ENCODE measurements at regions not wholly inside any gene's neighbourhood (a gene's known extent, or its start where the extent isn't known, plus 50 kb on each side); places are given as distances from the start of the nearest gene placed in this dataset.
"Not testable (repeated sequence)": the region's sequence is repeated elsewhere in the genome, so short reads cannot be mapped to it uniquely, and the experiment has no call there.

GRCh38 chr4:63211776-63212479 is 1197.3 kb downstream of the TECRL start:
- no peak for TF ChIP-seq EZH2phosphoT487 (IDR thresholded peaks at IDR 0.05; ENCODE audit: borderline replicate concordance, low read length)
- TF ChIP-seq CTCF (IDR thresholded peaks at IDR 0.05; ENCODE audit: low read depth, low read length, poor library complexity, severe bottlenecking): no peak
- Histone ChIP-seq H3K27ac (ENCODE audit: low read depth, low read length) (no peak overlapping the region), H3K36me3 (ENCODE audit: control insufficient read depth, low read length) (no peaks in the 10 kb centered on the region), H3K9me2 (replicated peaks; ENCODE audit: control insufficient read depth, low read length) (no peaks in the 10 kb centered on the region), H3K9me3 (ENCODE audit: control insufficient read depth, insufficient read depth, low read length) (peaks cover 4% of the 10 kb centered on the region; the same call in 1 of the 2 replicates), H3K4me3 (ENCODE audit: low read length) (no peak overlapping the region), H3K27me3 (ENCODE audit: control insufficient read depth, low read length) (no peaks in the 10 kb centered on the region), H3F3A (ENCODE audit: control insufficient read depth, insufficient read depth) (no peaks in the 10 kb centered on the region), H3K79me2 (ENCODE audit: control insufficient read depth, low read length) (no peaks in the 10 kb centered on the region), H3K4me2 (ENCODE audit: low read length) (no peak overlapping the region), H4K20me1 (ENCODE audit: control insufficient read depth, insufficient read depth, low read depth, low read length) (no peaks in the 10 kb centered on the region), H3K4me1 (ENCODE audit: control insufficient read depth, low read length) (no peaks in the 10 kb centered on the region)

- Histone ChIP-seq H3K36me3 (ENCODE audit: control insufficient read depth, low read length) (no peaks in the 10 kb centered on the region), H3K79me2 (ENCODE audit: control insufficient read depth, low read length) (no peaks in the 10 kb centered on the region), H3K27me3 (ENCODE audit: control insufficient read depth, low read length) (no peaks in the 10 kb centered on the region), H3K9me2 (replicated peaks; ENCODE audit: control insufficient read depth, low read length) (no peaks in the 10 kb centered on the region), H3K4me1 (ENCODE audit: control insufficient read depth, low read length) (no peaks in the 10 kb centered on the region), H3K9me3 (ENCODE audit: control insufficient read depth, insufficient read depth, low read length) (peaks cover 4% of the 10 kb centered on the region; the same call in 1 of the 2 replicates), H4K20me1 (ENCODE audit: control insufficient read depth, insufficient read depth, low read depth, low read length) (no peaks in the 10 kb centered on the region), H3F3A (ENCODE audit: control insufficient read depth, insufficient read depth) (no peaks in the 10 kb centered on the region), H3K27ac (ENCODE audit: low read depth, low read length) (no peak overlapping the region), H3K4me3 (ENCODE audit: low read length) (no peak overlapping the region), H3K4me2 (ENCODE audit: low read length) (no peak overlapping the region)
- TF ChIP-seq CTCF (IDR thresholded peaks at IDR 0.05; ENCODE audit: low read depth, low read length, poor library complexity, severe bottlenecking) (no peak), EZH2phosphoT487 (IDR thresholded peaks at IDR 0.05; ENCODE audit: borderline replicate concordance, low read length) (no peak)
Observed at GRCh38 chr4:63211375-63211774, 1197.9 kb downstream of the TECRL start.

DNA sequence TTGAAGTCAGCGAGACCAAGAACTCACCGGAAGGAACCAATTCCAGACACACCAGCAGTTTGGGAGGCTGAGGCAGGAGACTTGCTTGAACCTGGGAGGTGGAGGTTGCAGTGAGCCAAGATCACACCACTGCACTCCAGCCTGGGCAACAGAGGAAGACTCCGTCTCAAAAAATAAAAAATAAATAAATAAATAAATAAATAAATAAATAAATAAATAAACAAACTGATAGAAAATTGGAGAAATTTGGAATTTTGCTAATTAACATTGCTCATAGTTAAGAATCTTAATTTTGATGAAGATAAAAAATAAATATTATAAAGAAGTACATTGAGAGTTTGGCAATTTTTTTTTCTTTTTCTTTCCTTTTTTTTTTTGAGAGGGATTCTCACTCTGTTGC is 1216.2 kb downstream of the TECRL start:
- not testable (repeated sequence) for H3K4me3 ChIP-seq (ENCODE audit: low read length); H3K9me3 ChIP-seq (ENCODE audit: control insufficient read depth, insufficient read depth, low read length)

DNA sequence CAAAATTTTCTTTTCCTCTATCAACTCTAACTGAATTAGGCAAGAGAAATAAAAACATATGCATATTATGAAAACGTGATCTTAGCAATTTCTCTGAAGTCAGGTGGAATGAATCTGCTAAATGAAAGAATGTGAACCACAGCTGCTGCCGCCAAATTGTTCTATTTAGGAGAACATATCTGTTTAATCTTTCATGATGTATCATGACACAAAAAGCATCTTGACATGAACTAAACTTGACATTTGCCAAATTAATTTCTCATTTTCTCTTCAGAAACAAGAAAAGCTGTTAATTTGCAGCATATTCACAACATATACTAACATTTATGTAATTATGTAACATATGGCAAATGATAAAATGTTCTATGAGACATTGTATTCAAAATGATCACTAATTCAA is 1237.9 kb downstream of the TECRL start:
- no peak overlapping the region for H3K27ac ChIP-seq (ENCODE audit: low read depth, low read length)
- no peaks in the 10 kb centered on the region for H3K27me3 ChIP-seq (ENCODE audit: control insufficient read depth, low read length)
- no peaks in the 10 kb centered on the region for H3F3A ChIP-seq (ENCODE audit: control insufficient read depth, insufficient read depth)
- no peaks in the 10 kb centered on the region for H3K9me3 ChIP-seq (ENCODE audit: control insufficient read depth, insufficient read depth, low read length)
- no peaks in the 10 kb centered on the region for H3K4me1 ChIP-seq (ENCODE audit: control insufficient read depth, low read length)
- no peaks in the 10 kb centered on the region for H4K20me1 ChIP-seq (ENCODE audit: control insufficient read depth, insufficient read depth, low read depth, low read length)
- TF ChIP-seq CTCF (IDR thresholded peaks at IDR 0.05; ENCODE audit: low read depth, low read length, poor library complexity, severe bottlenecking) (no peak), EZH2phosphoT487 (IDR thresholded peaks at IDR 0.05; ENCODE audit: borderline replicate concordance, low read length) (no peak)
- no peak overlapping the region for H3K4me3 ChIP-seq (ENCODE audit: low read length)
- H3K4me2 ChIP-seq (ENCODE audit: low read length): no peak overlapping the region
- H3K36me3 ChIP-seq (ENCODE audit: control insufficient read depth, low read length): no peaks in the 10 kb centered on the region
- no peaks in the 10 kb centered on the region for H3K79me2 ChIP-seq (ENCODE audit: control insufficient read depth, low read length)
- no peaks in the 10 kb centered on the region; the same call in 1 of the 2 replicates for H3K9me2 ChIP-seq (replicated peaks; ENCODE audit: control insufficient read depth, low read length)

More for the DNA sequence above, 1216.2 kb downstream of the TECRL start:
- not testable (repeated sequence) for H3K4me2 ChIP-seq (ENCODE audit: low read length); H3K9me2 ChIP-seq (replicated peaks; ENCODE audit: control insufficient read depth, low read length); H4K20me1 ChIP-seq (ENCODE audit: control insufficient read depth, insufficient read depth, low read depth, low read length); H3K4me1 ChIP-seq (ENCODE audit: control insufficient read depth, low read length); H3K79me2 ChIP-seq (ENCODE audit: control insufficient read depth, low read length); H3K36me3 ChIP-seq (ENCODE audit: control insufficient read depth, low read length); H3K27ac ChIP-seq (ENCODE audit: low read depth, low read length); H3F3A ChIP-seq (ENCODE audit: control insufficient read depth, insufficient read depth); H3K27me3 ChIP-seq (ENCODE audit: control insufficient read depth, low read length)

All from DOHH2 (cell line).